ENCODE measurements at regions not wholly inside any gene's neighbourhood (a gene's known extent, or its start where the extent isn't known, plus 50 kb on each side); places are given as distances from the start of the nearest gene placed in this dataset.

- TF ChIP-seq CTCF (optimal IDR thresholded peaks at IDR 0.05 in 1 of 3, IDR thresholded peaks at IDR 0.05 in 1 of 3, conservative IDR thresholded peaks at IDR 0.05 in 1 of 3; ENCODE audit: extremely low read depth in 1 of 3, insufficient read depth in 2 of 3, low read length in 3 of 3) (no peak), EZH2 (IDR thresholded peaks at IDR 0.05; ENCODE audit: low read length) (no peak)
Observed at GRCh38 chr11:104665641-104666040, 232.6 kb downstream of the CASP12 start.
